ENCODE measurements at regions not wholly inside any gene's neighbourhood (a gene's known extent, or its start where the extent isn't known, plus 50 kb on each side); places are given as distances from the start of the nearest gene placed in this dataset.

DNA sequence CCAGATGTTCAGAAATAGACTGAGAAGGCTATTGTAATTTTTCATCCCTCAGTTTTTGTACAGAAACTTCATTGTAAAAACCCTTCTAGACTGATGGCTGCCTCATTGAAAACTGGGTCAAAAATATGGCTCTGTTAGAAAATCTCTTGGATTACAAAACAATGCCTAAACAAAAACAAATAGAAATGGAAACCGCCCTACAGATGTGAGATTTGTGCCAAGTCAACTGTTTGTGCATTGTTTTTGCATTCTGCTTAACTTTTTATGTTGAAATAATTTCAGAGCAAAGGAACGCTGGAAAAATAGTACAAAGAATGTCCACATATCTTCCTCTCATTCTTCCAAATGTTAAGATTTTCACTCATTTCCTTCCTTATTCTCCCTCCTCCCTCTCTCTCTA lies 425.1 kb downstream of the FOXA2 start:
- WGBS (ENCODE audit: low lambda C conversion rate): 12% methylated on average over 2 of the region's 2 CpGs
- intact Hi-C loops (cut with micrococcal nuclease; ENCODE audit: unreplicated experiment) (no loop called here), in situ Hi-C loops (cut with HindIII; ENCODE audit: extremely low pct_ligation_motif_present, low pct_unique_long_range_greater_than_20kb) (no loop called here)
- H3K4me2 ChIP-seq (ENCODE audit: low read depth, low read length): no peak overlapping the region
- peaks cover 1 to 38% of the 10 kb centered on the region in 2 experiments; a peak in 2 of 5 replicates for H3K27me3 ChIP-seq (ENCODE audit: control insufficient read depth in 1 of 2, insufficient read depth in 2 of 2, low read length in 2 of 2)
- H3K4me1 ChIP-seq (ENCODE audit: insufficient read depth, low read length): no peaks in the 10 kb centered on the region
- BruUV-seq (replicated peaks): no TSS peak
- no peaks in the 10 kb centered on the region for H3K79me2 ChIP-seq (ENCODE audit: insufficient read depth, low read length)
- no peaks in the 10 kb centered on the region for H3K9me3 ChIP-seq (ENCODE audit: low read length)
- FAIRE-seq (no peak), ATAC-seq (no peak), DNase-seq (ENCODE audit: low spot score) (no peak)
- ChIA-PET CTCF (ENCODE audit: low intra/inter-chr PET ratio, low total read pairs) (no interaction called here), POLR2A (no interaction called here)
- H4K20me1 ChIP-seq (ENCODE audit: insufficient read depth, low read length): no peaks in the 10 kb centered on the region
- no peak overlapping the region for H2AFZ ChIP-seq (ENCODE audit: low read length)
- no peak overlapping the region for H3K27ac ChIP-seq (ENCODE audit: extremely low read length, insufficient read depth, low read length)
- no peak overlapping the region for H3K4me3 ChIP-seq (replicated peaks in 1 of 3; ENCODE audit: insufficient read depth in 1 of 3, low read depth in 2 of 3, low read length in 3 of 3)
- H3K9ac ChIP-seq (ENCODE audit: insufficient read depth, low read depth, low read length): no peak overlapping the region
- no peak for TF ChIP-seq PRMT3 (CRISPR knock-in tag; IDR thresholded peaks at IDR 0.05; ENCODE audit: borderline replicate concordance, low read depth)
- no peak for TF ChIP-seq BRD4 (CRISPR knock-in tag; IDR thresholded peaks at IDR 0.05)
- no peak for TF ChIP-seq MYNN (CRISPR knock-in tag; IDR thresholded peaks at IDR 0.05; ENCODE audit: low read depth)
- TF ChIP-seq THYN1 (CRISPR knock-in tag; IDR thresholded peaks at IDR 0.05; ENCODE audit: borderline replicate concordance, low read depth): no peak
- TF ChIP-seq ZNF138 (CRISPR knock-in tag; IDR thresholded peaks at IDR 0.05; ENCODE audit: low read depth): no peak
- TF ChIP-seq, protein P1, sequence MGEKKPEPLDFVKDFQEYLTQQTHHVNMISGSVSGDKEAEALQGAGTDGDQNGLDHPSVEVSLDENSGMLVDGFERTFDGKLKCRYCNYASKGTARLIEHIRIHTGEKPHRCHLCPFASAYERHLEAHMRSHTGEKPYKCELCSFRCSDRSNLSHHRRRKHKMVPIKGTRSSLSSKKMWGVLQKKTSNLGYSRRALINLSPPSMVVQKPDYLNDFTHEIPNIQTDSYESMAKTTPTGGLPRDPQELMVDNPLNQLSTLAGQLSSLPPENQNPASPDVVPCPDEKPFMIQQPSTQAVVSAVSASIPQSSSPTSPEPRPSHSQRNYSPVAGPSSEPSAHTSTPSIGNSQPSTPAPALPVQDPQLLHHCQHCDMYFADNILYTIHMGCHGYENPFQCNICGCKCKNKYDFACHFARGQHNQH (CRISPR knock-in tag; IDR thresholded peaks at IDR 0.05): no peak
- TF ChIP-seq, protein P2, sequence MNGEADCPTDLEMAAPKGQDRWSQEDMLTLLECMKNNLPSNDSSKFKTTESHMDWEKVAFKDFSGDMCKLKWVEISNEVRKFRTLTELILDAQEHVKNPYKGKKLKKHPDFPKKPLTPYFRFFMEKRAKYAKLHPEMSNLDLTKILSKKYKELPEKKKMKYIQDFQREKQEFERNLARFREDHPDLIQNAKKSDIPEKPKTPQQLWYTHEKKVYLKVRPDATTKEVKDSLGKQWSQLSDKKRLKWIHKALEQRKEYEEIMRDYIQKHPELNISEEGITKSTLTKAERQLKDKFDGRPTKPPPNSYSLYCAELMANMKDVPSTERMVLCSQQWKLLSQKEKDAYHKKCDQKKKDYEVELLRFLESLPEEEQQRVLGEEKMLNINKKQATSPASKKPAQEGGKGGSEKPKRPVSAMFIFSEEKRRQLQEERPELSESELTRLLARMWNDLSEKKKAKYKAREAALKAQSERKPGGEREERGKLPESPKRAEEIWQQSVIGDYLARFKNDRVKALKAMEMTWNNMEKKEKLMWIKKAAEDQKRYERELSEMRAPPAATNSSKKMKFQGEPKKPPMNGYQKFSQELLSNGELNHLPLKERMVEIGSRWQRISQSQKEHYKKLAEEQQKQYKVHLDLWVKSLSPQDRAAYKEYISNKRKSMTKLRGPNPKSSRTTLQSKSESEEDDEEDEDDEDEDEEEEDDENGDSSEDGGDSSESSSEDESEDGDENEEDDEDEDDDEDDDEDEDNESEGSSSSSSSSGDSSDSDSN (CRISPR knock-in tag; IDR thresholded peaks at IDR 0.05): no peak
- TF ChIP-seq IKZF4 (CRISPR knock-in tag; IDR thresholded peaks at IDR 0.05; ENCODE audit: borderline replicate concordance, low read depth, not compliant biosample characterization): no peak
- no peak for TF ChIP-seq IRX3 (CRISPR knock-in tag; IDR thresholded peaks at IDR 0.05; ENCODE audit: borderline replicate concordance, low read depth)
- TF ChIP-seq ELF3 (CRISPR knock-in tag; IDR thresholded peaks at IDR 0.05): no peak
- no peaks in the 10 kb centered on the region for H3K36me3 ChIP-seq (replicated peaks in 1 of 2; ENCODE audit: control insufficient read depth in 1 of 2, insufficient read depth in 2 of 2, low read length in 2 of 2)

Data from HepG2 (cell line).